ENCODE measurements at regions not wholly inside any gene's neighbourhood (a gene's known extent, or its start where the extent isn't known, plus 50 kb on each side); places are given as distances from the start of the nearest gene placed in this dataset.

DNA sequence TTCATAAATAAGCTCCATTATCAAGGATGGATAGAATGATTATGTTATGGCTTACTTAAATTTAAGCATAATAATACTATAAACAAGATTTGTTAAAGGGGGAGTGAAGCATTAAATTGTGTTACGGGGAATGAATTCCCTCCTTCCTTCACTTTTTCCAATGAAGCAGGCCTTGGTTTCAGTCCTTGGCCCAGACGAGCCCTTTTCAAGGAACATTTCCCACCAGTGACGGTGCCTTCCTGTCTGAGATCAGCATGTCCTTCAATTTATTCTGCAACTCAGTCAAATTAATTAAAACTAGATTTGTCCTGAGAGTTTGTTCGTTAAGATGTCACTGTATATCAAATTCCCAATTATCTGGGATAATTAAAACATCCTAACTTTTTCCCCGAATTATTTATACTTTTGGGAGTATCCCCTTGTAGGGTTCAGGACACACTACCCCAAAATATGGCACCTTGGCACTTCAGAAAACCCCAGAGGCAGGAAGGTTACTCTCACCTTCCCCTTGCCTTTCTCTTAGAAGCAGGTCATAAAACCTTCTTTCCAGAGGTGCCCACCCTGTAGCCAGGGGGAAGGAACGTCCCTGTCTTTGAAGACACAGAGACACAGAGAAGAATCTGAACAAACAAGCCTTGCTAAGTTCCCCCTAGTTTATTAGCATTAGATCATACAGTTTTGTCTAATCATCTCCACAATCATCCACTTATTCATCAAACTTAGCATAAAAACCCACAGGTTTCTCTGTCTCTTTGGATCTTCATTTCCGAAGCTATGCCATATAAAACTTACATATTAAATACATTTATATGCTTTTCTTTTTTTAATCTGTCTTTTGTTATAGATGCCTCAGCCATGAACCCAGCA is 86.2 kb upstream of the ARHGAP29 start:
- no peak overlapping the region for H3K4me3 ChIP-seq
- H3K36me3 ChIP-seq, result no peaks in the 10 kb centered on the region
- peaks cover 0 to 6% (median 0%) of the 10 kb centered on the region in 4 donors for H3K27me3 ChIP-seq
- peaks cover 15 to 31% (median 20%) of the 10 kb centered on the region in 4 donors for H3K4me1 ChIP-seq
- no peak overlapping the region for H3K27ac ChIP-seq (replicated peaks in 1 of 4)
- TF ChIP-seq, protein P1, sequence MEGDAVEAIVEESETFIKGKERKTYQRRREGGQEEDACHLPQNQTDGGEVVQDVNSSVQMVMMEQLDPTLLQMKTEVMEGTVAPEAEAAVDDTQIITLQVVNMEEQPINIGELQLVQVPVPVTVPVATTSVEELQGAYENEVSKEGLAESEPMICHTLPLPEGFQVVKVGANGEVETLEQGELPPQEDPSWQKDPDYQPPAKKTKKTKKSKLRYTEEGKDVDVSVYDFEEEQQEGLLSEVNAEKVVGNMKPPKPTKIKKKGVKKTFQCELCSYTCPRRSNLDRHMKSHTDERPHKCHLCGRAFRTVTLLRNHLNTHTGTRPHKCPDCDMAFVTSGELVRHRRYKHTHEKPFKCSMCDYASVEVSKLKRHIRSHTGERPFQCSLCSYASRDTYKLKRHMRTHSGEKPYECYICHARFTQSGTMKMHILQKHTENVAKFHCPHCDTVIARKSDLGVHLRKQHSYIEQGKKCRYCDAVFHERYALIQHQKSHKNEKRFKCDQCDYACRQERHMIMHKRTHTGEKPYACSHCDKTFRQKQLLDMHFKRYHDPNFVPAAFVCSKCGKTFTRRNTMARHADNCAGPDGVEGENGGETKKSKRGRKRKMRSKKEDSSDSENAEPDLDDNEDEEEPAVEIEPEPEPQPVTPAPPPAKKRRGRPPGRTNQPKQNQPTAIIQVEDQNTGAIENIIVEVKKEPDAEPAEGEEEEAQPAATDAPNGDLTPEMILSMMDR (IDR thresholded peaks at IDR 0.05), result no peak
- TF ChIP-seq EP300 (IDR thresholded peaks at IDR 0.05), result no peak
- TF ChIP-seq POLR2A (IDR thresholded peaks at IDR 0.05; ENCODE audit: low read depth), result no peak
- no peak for TF ChIP-seq POLR2AphosphoS5 (IDR thresholded peaks at IDR 0.05)
- DNase-seq (ENCODE audit: extremely low spot score), result no peak
- no peaks in the 10 kb centered on the region for H3K9me3 ChIP-seq
- 81% methylated on average over 7 of the region's 7 CpGs for WGBS
- intact Hi-C loops (cut with DNase I), result no loop called here

DNA sequence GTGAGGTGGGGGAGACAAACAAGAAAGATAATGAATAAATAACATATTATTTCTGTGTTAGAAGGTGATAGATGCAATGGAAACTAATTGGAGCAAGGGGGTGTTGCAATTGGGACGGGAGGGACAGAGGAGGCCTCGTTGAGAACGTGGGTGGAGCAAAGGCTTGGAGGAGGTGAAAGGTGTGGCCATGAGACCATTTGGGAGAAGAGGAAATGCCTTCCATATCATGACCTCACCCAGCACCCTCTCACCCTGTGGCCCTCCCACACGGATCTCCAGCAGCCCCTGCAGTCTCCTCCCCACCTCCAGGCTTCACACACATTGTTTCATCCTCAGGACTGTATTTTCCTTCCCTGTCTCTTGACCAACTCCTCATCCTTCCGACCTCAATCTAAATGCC is 85.3 kb upstream of the ARHGAP29 start:
- TF ChIP-seq POLR2AphosphoS5 (IDR thresholded peaks at IDR 0.05), result no peak
- no peak for TF ChIP-seq POLR2A (IDR thresholded peaks at IDR 0.05; ENCODE audit: low read depth)
- TF ChIP-seq, protein P1 (IDR thresholded peaks at IDR 0.05), result no peak
- no peak for TF ChIP-seq EP300 (IDR thresholded peaks at IDR 0.05)
- H3K27me3 ChIP-seq, result peaks cover 0 to 6% (median 0%) of the 10 kb centered on the region in 4 donors
- no peak overlapping the region for H3K4me3 ChIP-seq
- H3K9me3 ChIP-seq, result no peaks in the 10 kb centered on the region
- DNase-seq (ENCODE audit: extremely low spot score), result no peak
- H3K4me1 ChIP-seq, result peaks cover 15 to 28% (median 20%) of the 10 kb centered on the region in 4 donors
- intact Hi-C loops (cut with DNase I), result no loop called here
- no peak overlapping the region for H3K27ac ChIP-seq (replicated peaks in 1 of 4)
- WGBS, result 78% methylated on average over 5 of the region's 5 CpGs
- no peaks in the 10 kb centered on the region for H3K36me3 ChIP-seq

DNA sequence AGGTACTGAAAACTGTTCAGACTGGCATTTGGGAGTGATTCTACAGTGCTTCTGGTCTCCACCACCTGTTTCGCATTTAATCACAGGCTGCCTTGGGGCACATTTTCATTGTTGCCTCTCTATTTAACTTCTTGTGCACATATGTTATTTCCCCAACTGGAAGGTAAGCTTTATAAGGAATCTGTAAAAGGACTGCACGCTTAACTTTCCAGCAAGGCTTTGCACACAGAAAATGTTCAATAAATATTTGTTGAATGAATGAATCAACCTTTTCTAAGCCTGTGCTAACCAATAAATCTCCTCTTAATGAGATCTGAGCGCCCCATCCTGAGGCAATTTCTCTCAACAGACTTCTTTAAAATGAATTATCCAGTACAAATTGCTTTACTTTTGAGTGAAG is 84.3 kb upstream of the ARHGAP29 start:
- H3K36me3 ChIP-seq, result no peaks in the 10 kb centered on the region
- H3K9me3 ChIP-seq, result no peaks in the 10 kb centered on the region
- WGBS, result 99% methylated on average over 3 of the region's 3 CpGs
- intact Hi-C loops (cut with DNase I), result no loop called here
- DNase-seq (ENCODE audit: extremely low spot score), result no peak
- TF ChIP-seq, protein P1 (IDR thresholded peaks at IDR 0.05), result no peak
- TF ChIP-seq EP300 (IDR thresholded peaks at IDR 0.05) (no peak), POLR2A (IDR thresholded peaks at IDR 0.05; ENCODE audit: low read depth) (no peak), POLR2AphosphoS5 (IDR thresholded peaks at IDR 0.05) (no peak)
- peaks cover 5 to 19% (median 12%) of the 10 kb centered on the region in 4 donors for H3K4me1 ChIP-seq
- no peak overlapping the region for H3K4me3 ChIP-seq
- no peak overlapping the region for H3K27ac ChIP-seq (replicated peaks in 1 of 4)
- H3K27me3 ChIP-seq, result peaks cover 0 to 6% (median 0%) of the 10 kb centered on the region in 4 donors

DNA sequence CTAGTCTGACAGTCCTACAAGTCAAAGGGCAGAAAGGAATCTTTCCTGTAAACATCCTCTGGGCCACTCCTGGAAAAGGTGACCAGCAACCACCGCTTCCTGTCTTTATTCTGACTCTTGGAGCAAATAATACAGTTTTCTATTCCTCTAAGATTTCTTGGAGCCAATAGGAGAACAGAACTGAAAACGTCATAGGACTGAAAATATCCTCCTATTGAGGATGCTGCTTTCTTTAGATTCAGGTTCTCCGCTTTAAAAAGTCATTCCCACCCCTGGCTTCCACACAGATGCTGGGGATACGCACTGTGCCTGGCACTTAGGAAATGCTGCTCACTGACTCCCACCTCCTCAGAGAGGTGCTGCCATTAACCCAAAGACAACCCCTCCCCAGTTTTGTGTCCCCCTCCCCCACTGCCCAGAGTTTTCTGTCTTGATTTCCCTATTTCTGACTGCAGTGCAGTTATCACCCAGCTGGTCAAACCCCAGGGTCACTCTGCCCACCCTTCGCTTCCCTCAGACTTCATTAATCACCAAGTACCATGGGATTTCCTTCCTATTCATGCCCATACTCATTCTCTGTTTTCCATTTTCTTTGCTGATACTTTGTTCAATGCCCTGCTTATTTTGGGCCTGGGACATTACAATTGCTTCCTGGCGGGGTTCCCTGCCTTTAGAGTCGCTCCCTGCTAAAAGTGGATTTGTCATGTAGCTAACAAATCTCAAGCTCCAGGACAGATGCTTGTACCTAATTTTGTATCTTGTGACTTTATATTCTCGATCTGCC is 82.1 kb upstream of the ARHGAP29 start:
- Histone ChIP-seq H3K27ac (replicated peaks in 1 of 4) (peak overlapping the region in 3 of 4 donors; percentile 2 to 44 (median 5)), H3K4me1 (peaks cover 0 to 4% (median 2%) of the 10 kb centered on the region in 4 donors), H3K4me3 (no peak overlapping the region), H3K9me3 (no peaks in the 10 kb centered on the region), H3K27me3 (peaks cover 0 to 6% (median 0%) of the 10 kb centered on the region in 4 donors), H3K36me3 (no peaks in the 10 kb centered on the region)
- intact Hi-C loops (cut with DNase I), result no loop called here
- TF ChIP-seq EP300 (IDR thresholded peaks at IDR 0.05) (no peak), POLR2A (IDR thresholded peaks at IDR 0.05; ENCODE audit: low read depth) (no peak), POLR2AphosphoS5 (IDR thresholded peaks at IDR 0.05) (no peak)
- TF ChIP-seq, protein P1 (IDR thresholded peaks at IDR 0.05), result no peak
- no peak for DNase-seq (ENCODE audit: extremely low spot score)
- 75% methylated on average over 8 of the region's 8 CpGs for WGBS

Data from esophagus muscularis mucosa (tissue), 4 donors.